ENCODE measurements at regions not wholly inside any gene's neighbourhood (a gene's known extent, or its start where the extent isn't known, plus 50 kb on each side); places are given as distances from the start of the nearest gene placed in this dataset.

GRCh38 chr11:119493712-119494111 lies 70.7 kb upstream of the THY1 start:
- no peak for TF ChIP-seq CTCF (IDR thresholded peaks at IDR 0.05)
- DNase-seq (no peak), ATAC-seq (ENCODE audit: low read depth) (no peak)
- POLR2A ChIA-PET = no interaction called here
- Mint-ChIP-seq H3K36me3 (ENCODE audit: low read depth) (no peaks in the 10 kb centered on the region), H3K27me3 (peaks cover 26% of the 10 kb centered on the region), H3K4me3 (no peak overlapping the region), H3K9me3 (no peaks in the 10 kb centered on the region), H3K4me1 (no peaks in the 10 kb centered on the region), H3K27ac (no peak overlapping the region)
- intact Hi-C loops (cut with micrococcal nuclease) = no loop called here
- CTCF ChIA-PET = interaction anchor here (1.1 kb wide), 1 partner anchor 40 kb away, joined by 5 read pairs; no protein-coding TSS in a partner anchor

- no peak for DNase-seq
- TF ChIP-seq CTCF (IDR thresholded peaks at IDR 0.05) = no peak
- no peaks in the 10 kb centered on the region for H3K9me3 Mint-ChIP-seq
- H3K36me3 Mint-ChIP-seq (ENCODE audit: low read depth) = no peaks in the 10 kb centered on the region
- no peak overlapping the region for H3K4me3 Mint-ChIP-seq
- ChIA-PET POLR2A (no interaction called here), CTCF (no interaction called here)
- H3K27ac Mint-ChIP-seq = no peak overlapping the region
- H3K27me3 Mint-ChIP-seq = peaks cover 31% of the 10 kb centered on the region
- intact Hi-C loops (cut with micrococcal nuclease) = no loop called here
- H3K4me1 Mint-ChIP-seq = no peaks in the 10 kb centered on the region
- ATAC-seq (ENCODE audit: low read depth) = no peak
Measured at GRCh38 chr11:119491753-119492510, 69.0 kb upstream of the THY1 start.

DNA sequence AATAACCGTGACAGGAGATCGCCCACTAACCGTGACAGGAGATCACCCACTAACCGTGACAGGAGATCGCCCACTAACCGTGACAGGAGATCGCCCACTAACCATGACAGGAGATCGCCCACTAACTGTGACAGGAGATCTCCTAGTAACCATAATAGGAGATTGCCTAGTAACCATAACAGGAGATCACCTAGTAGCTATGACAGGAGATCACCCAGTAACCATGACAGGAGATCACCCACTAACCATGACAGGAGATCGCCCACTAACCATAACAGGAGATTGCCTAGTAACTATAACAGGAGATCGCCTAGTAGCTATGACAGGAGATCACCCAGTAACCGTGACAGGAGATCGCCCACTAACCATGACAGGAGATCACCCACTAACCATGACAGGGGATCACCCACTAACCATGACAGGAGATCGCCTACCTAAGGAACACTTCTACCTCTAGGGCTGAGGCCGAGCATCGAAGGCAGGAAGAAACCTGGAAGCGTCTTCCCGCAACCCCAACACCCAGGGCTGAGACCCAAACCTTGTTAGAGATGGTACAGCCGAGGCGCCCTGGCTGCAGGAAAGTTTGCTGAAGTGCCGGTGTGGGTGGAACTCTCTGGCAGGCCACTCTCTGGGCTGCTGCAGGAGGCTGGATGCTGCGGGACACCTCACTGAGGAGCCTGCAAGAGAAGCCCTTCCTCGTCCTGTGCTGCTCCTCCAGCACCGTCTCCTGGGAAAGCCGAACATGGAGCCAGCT lies 67.5 kb upstream of the THY1 start:
- H3K9me3 Mint-ChIP-seq = no peaks in the 10 kb centered on the region
- POLR2A ChIA-PET = interaction anchor here (0.9 kb wide), 1 partner anchor 26 kb away, joined by 4 read pairs; no protein-coding TSS in a partner anchor
- ATAC-seq (ENCODE audit: low read depth) (no peak), DNase-seq (no peak)
- H3K27me3 Mint-ChIP-seq = peaks cover 26% of the 10 kb centered on the region
- no peak overlapping the region for H3K27ac Mint-ChIP-seq
- no peak for TF ChIP-seq CTCF (IDR thresholded peaks at IDR 0.05)
- CTCF ChIA-PET = interaction anchor here (1.1 kb wide), 1 partner anchor 44 kb away, joined by 6 read pairs; no protein-coding TSS in a partner anchor
- intact Hi-C loops (cut with micrococcal nuclease) = no loop called here
- H3K36me3 Mint-ChIP-seq (ENCODE audit: low read depth) = no peaks in the 10 kb centered on the region
- H3K4me3 Mint-ChIP-seq = no peak overlapping the region
- no peaks in the 10 kb centered on the region for H3K4me1 Mint-ChIP-seq

DNA sequence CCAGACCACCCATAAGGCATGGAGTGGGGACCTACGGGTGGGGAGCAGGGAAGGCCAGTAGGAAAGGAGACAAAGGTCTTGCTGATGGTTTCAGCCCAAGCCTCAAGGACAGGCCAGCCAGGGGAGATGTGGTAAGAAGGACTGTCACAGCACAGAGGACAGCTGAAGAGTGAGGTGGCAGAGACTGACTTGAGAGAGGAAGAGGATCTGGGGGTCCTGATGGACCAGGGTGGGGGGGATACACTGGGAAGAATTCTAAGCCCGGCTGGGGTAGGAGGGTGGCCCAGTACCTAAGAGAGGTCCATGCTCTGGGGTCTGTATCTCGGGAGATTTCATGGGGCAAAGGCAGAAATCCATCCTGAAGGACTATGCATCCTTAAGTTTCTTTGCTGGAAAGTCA lies 66.1 kb upstream of the THY1 start:
- Mint-ChIP-seq H3K36me3 (ENCODE audit: low read depth) (no peaks in the 10 kb centered on the region), H3K9me3 (no peaks in the 10 kb centered on the region), H3K27ac (no peak overlapping the region), H3K4me1 (no peaks in the 10 kb centered on the region), H3K4me3 (no peak overlapping the region), H3K27me3 (peaks cover 31% of the 10 kb centered on the region)
- intact Hi-C loops (cut with micrococcal nuclease) = no loop called here
- ChIA-PET POLR2A (no interaction called here), CTCF (no interaction called here)
- no peak for ATAC-seq (ENCODE audit: low read depth)
- TF ChIP-seq CTCF (IDR thresholded peaks at IDR 0.05) = no peak
- no peak for DNase-seq

DNA sequence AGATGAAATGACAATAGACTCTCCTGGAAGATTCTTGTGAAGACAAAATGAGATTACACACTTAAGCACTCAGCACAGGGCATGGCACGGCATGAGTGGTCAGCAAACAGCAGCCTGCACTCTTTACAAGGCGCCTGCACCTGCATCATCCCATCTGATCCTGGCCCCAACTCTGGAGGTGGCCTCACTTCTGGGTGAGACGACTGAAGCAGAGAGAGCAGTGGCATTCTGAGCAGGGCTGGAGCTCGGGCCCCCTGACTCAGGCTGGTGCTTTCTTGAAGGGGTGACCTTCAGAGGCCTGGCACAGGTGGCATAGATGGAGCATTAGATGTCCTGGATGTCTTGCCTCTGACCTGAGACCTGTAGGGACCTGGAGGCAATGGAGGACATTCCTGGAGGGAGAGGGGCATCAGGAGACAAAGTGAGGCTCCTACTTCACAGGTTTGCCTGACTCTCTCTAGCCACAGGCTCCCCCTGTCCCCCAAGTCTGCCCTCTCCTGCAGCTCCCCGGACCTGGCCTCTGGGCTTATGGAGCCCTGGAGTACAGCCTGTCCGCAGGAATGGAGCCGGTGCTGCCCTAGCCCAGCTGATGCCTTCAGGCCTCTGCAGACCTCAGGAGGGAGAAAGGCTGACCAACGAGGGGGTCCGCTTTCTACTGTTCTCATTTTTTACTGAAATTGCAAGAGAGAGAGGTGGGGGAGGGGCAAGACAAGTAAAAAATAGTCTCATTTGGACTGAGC lies 65.5 kb upstream of the THY1 start:
- Mint-ChIP-seq H3K36me3 (ENCODE audit: low read depth) (no peaks in the 10 kb centered on the region), H3K4me3 (no peak overlapping the region), H3K27me3 (peaks cover 31% of the 10 kb centered on the region), H3K9me3 (no peaks in the 10 kb centered on the region), H3K4me1 (no peaks in the 10 kb centered on the region), H3K27ac (no peak overlapping the region)
- CTCF ChIA-PET = no interaction called here
- no peak for DNase-seq
- ATAC-seq (ENCODE audit: low read depth) = no peak
- intact Hi-C loops (cut with micrococcal nuclease) = no loop called here
- POLR2A ChIA-PET = no interaction called here
- no peak for TF ChIP-seq CTCF (IDR thresholded peaks at IDR 0.05)
